Gastroesophageal sphincter (tissue), 3 donors: ENCODE measurements at regions not wholly inside any gene's neighbourhood (a gene's known extent, or its start where the extent isn't known, plus 50 kb on each side); places are given as distances from the start of the nearest gene placed in this dataset.

Experiments
- CTCF ChIP-seq, 4 experiments: fragments of 200-600 bp in 2 of 4; fragments of 450-650 bp in 2 of 4; sonication (generic) in 1 of 4; IDR thresholded peaks; one replicate each; pipeline ENCODE4 v1.5.1; 2017 to 2019; ENCODE audit warnings: antibody characterized with exemption in 4 of 4, mild to moderate bottlenecking in 2 of 4, moderate library complexity in 2 of 4
- EP300 ChIP-seq: sonication (generic); formaldehyde crosslinking; IDR thresholded peaks from one replicate; pipeline ENCODE4 v1.6.1; 2017; ENCODE audit warnings: antibody characterized with exemption, mild to moderate bottlenecking
- POLR2A ChIP-seq, 2 donors: fragments of 450-650 bp; IDR thresholded peaks; one replicate each; pipeline ENCODE4 v1.6.1; 2017; ENCODE audit warnings: antibody characterized with exemption in 2 of 2, mild to moderate bottlenecking in 2 of 2, moderate library complexity in 1 of 2
- POLR2AphosphoS5 ChIP-seq: sonication (generic); formaldehyde crosslinking; IDR thresholded peaks from one replicate; pipeline ENCODE4 v1.6.1; 2017; ENCODE audit warnings: antibody characterized with exemption

- TF ChIP-seq POLR2A (IDR thresholded peaks at IDR 0.05) (no peak), CTCF (IDR thresholded peaks at IDR 0.05) (no peak), EP300 (no peak), POLR2AphosphoS5 (no peak)
Observed at GRCh38 chr6:126963077-126963809, 155.2 kb upstream of the RSPO3 start.
